Lower lobe of right lung (tissue), 2 donors: ENCODE measurements at regions not wholly inside any gene's neighbourhood (a gene's known extent, or its start where the extent isn't known, plus 50 kb on each side); places are given as distances from the start of the nearest gene placed in this dataset.
A peak's percentile ranks its signal among the peaks of the same experiment; 100 is the strongest.

Experiments
- ATAC-seq, 2 donors: fragments of 200-7000 bp; cut with Tn5 transposase; one replicate each; pipeline ENCODE4 v1.9.1; 2020 to 2022; ENCODE audit warnings: mild to moderate bottlenecking in 2 of 2, moderate library complexity in 2 of 2
- DNase-seq: peaks from one replicate; pipeline ENCODE4 v3.0.0-alpha.2; 2020
- H3K27ac ChIP-seq: fragments of 200-600 bp; one replicate; pipeline ENCODE4 v1.8.0; 2022
- H3K27me3 ChIP-seq: fragments of 200-600 bp; one replicate; pipeline ENCODE4 v1.8.0; 2022; ENCODE audit warnings: low read depth
- H3K36me3 ChIP-seq: fragments of 200-600 bp; one replicate; pipeline ENCODE4 v1.8.0; 2022; ENCODE audit warnings: mild to moderate bottlenecking
- H3K4me1 ChIP-seq: fragments of 200-600 bp; one replicate; pipeline ENCODE4 v1.8.0; 2022
- H3K4me3 ChIP-seq: fragments of 200-600 bp; one replicate; pipeline ENCODE4 v1.8.0; 2022; ENCODE audit warnings: mild to moderate bottlenecking
- H3K9me3 ChIP-seq: fragments of 200-600 bp; one replicate; pipeline ENCODE4 v1.8.0; 2022
- intact Hi-C: fragments of 100-400 bp; cut with DNase I; formaldehyde crosslinking; loops from one replicate; pipeline ENCODE4 v1.11.0; 2022
- TF ChIP-seq, protein P1 (sequence below): fragments of 200-600 bp; IDR thresholded peaks from one replicate; pipeline ENCODE4 v1.8.0; 2022; ENCODE audit warnings: antibody characterized with exemption, mild to moderate bottlenecking
- donor health status: DM: no; HTN: yes; CAD: no; lungs with severe emphysema.

DNA sequence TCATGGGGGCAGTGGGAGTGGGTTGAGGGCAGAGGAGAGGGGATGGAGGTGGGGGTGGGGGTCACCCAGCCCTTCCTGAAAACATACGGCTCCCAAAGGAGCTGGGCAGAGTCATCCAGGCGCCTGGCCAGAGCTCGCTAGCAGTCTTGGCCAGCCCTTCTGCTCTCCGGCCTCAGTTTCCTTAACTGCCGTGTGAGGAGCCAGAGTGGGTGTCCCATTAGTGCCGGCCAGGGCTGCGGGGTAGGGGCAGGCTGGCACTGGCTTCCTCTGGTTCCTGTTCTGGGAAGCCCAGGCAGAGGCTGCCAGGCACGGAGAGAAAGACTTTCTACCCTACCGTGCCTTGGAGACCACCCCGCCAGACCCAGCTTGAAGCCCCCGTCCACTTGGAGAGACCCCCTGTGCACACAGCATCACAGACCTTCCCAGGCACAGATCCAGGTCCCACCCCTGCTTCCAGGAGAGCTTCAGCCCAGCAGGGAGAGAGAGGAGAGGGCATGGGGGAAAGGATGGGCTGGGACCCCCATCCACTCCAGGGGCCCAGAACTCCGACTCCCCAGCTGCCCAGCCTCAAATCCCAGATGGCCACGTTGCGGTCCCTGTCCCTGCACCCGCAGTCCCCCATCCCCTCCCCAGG lies 93.3 kb downstream of the RFLNA start:
- Histone ChIP-seq H3K4me1 (peaks cover 78% of the 10 kb centered on the region), H3K4me3 (peak overlapping the region; percentile 68), H3K36me3 (peaks cover 43% of the 10 kb centered on the region), H3K9me3 (no peaks in the 10 kb centered on the region), H3K27ac (peak overlapping the region; percentile 89), H3K27me3 (no peaks in the 10 kb centered on the region)
- ATAC-seq = no peak
- TF ChIP-seq, protein P1, sequence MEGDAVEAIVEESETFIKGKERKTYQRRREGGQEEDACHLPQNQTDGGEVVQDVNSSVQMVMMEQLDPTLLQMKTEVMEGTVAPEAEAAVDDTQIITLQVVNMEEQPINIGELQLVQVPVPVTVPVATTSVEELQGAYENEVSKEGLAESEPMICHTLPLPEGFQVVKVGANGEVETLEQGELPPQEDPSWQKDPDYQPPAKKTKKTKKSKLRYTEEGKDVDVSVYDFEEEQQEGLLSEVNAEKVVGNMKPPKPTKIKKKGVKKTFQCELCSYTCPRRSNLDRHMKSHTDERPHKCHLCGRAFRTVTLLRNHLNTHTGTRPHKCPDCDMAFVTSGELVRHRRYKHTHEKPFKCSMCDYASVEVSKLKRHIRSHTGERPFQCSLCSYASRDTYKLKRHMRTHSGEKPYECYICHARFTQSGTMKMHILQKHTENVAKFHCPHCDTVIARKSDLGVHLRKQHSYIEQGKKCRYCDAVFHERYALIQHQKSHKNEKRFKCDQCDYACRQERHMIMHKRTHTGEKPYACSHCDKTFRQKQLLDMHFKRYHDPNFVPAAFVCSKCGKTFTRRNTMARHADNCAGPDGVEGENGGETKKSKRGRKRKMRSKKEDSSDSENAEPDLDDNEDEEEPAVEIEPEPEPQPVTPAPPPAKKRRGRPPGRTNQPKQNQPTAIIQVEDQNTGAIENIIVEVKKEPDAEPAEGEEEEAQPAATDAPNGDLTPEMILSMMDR = no peak
- DNase-seq = no peak
- intact Hi-C loops = no loop called here

- ATAC-seq = peak; percentile 10 to 20
- H3K4me1 ChIP-seq = peaks cover 78% of the 10 kb centered on the region
- H3K27me3 ChIP-seq = no peaks in the 10 kb centered on the region
- peak; percentile 75 for DNase-seq
- peaks cover 49% of the 10 kb centered on the region for H3K36me3 ChIP-seq
- TF ChIP-seq, protein P1 = no peak
- H3K9me3 ChIP-seq = no peaks in the 10 kb centered on the region
- intact Hi-C loops = no loop called here
- peak overlapping the region; percentile 89 for H3K27ac ChIP-seq
- peak overlapping the region; percentile 68 for H3K4me3 ChIP-seq
These were observed 92.6 kb downstream of the RFLNA start for GRCh38 chr12:124387528-124387911.

DNA sequence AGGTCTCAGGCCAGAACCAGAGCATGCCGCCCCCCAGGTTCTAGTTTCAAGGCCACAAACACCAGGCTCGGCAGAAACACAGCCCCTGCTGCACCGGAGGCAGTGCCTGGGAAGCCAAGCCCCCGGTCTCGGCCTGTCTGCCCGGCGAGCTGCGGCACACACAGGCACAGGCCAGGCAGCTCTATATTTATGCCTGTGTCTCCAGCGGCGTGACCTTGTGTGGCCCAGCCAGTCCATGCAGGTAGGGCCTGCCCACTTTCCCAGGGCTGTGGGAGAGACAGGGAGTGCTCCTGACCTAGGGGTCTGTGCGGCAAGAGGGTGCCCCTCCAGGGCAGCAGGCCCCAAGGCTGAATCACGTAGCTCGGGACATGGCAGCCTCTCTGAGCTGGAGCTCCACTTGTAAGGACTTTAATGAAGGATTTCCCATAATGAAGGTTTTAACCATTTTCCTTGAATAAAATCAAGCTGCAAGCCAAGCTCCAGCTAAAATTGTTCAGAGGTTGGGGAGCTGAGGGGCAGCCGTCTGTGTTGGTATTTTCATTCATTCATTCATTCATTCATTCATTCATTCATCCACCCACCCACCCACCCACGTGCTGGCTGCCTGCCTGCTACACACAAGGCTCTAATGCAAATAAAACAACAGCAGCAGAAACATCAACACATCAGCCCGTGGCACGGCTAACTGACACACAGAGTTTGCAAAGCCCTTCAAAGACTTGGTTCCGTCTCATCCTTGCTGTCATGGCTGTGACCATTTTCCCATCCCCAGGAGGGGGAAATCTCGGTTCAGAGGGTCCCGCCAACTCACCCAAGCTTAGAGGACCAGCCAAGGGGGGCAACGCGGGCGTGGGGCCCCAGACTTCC lies 92.0 kb downstream of the RFLNA start:
- TF ChIP-seq, protein P1 = no peak
- intact Hi-C loops = no loop called here
- no peak for ATAC-seq

DNA sequence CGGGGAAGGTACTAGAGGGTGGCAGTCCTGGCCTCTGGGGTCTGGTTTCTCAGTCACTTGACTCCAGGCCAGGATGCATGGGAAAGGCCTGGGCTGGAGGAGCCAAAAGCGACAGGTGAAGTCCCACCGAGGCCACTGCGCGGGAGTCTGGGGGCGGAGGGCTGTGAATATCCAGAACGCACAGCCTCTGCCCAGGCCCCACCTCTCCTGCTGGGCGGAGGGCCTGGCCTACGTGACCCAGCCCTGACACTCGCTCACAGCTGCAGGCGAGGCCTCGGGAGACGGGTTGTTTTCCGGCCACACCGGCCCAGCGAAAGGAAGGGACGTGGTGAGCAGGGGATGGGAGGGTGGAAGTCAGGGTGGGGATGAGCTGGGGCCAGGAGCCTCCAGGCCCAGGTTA lies 91.2 kb downstream of the RFLNA start:
- TF ChIP-seq, protein P1 = no peak
- peaks cover 78% of the 10 kb centered on the region for H3K4me1 ChIP-seq
- peaks cover 49% of the 10 kb centered on the region for H3K36me3 ChIP-seq
- ATAC-seq (no peak), DNase-seq (no peak)
- intact Hi-C loops = no loop called here
- no peaks in the 10 kb centered on the region for H3K9me3 ChIP-seq
- no peak overlapping the region for H3K4me3 ChIP-seq
- H3K27ac ChIP-seq = peak overlapping the region; percentile 89
- no peaks in the 10 kb centered on the region for H3K27me3 ChIP-seq

More for the DNA sequence above, 92.0 kb downstream of the RFLNA start:
- peaks cover 49% of the 10 kb centered on the region for H3K36me3 ChIP-seq
- no peak for DNase-seq
- H3K4me3 ChIP-seq = peak overlapping the region; percentile 68
- no peaks in the 10 kb centered on the region for H3K27me3 ChIP-seq
- H3K27ac ChIP-seq = peak overlapping the region; percentile 89
- H3K4me1 ChIP-seq = peaks cover 78% of the 10 kb centered on the region
- H3K9me3 ChIP-seq = no peaks in the 10 kb centered on the region

DNA sequence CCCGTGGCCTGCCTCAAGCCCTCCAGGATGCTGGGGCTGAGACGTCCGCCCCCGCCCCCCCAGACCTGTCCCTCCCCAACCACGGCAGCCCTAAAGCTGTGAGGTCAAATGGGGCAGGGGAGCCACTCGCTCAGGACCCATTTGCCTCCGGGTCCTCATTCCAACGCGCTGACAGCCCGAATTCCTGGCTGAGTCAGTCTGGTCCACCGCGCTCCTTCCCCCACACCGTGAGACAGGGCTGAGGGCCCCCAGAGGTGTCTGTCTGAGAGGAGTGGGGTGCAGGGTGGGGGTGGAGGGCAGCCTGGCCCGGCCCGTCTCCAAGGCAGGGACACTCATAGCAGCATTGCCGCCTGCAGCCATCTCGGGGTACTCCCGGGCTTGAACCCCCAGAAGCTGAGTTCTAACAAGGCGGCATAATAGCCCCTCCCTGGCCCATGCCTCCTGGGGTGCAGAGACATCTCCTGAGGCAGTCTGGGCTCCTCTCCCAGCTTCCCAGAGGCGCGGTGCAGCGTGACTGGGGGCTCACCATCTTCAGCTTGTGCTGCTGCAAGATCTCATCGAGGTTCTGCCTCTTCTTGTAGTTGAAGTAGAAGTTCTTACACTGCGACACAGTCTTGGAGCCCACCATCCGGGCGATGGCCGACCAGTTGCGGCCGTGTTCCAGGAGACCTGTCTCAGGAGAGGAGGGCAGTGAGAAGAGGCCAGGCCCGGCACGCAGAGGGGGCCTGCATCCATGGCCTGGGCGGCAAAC lies 90.5 kb downstream of the RFLNA start:
- DNase-seq = no peak
- intact Hi-C loops = no loop called here

More for the DNA sequence above, 90.5 kb downstream of the RFLNA start:
- ATAC-seq = no peak
- Histone ChIP-seq H3K27ac (no peak overlapping the region), H3K4me1 (peaks cover 78% of the 10 kb centered on the region), H3K36me3 (peaks cover 47% of the 10 kb centered on the region), H3K4me3 (no peak overlapping the region), H3K27me3 (no peaks in the 10 kb centered on the region), H3K9me3 (no peaks in the 10 kb centered on the region)
- TF ChIP-seq, protein P1 = no peak
